NCI-H69 (cell line): ENCODE measurements at regions not wholly inside any gene's neighbourhood (a gene's known extent, or its start where the extent isn't known, plus 50 kb on each side); places are given as distances from the start of the nearest gene placed in this dataset.
"Not testable (repeated sequence)": the region's sequence is repeated elsewhere in the genome, so short reads cannot be mapped to it uniquely, and the experiment has no call there.

Experiments used
- DNase-seq: peaks from one replicate; lab custom pipeline; 2025; lab: John Stamatoyannopoulos, UW

DNA sequence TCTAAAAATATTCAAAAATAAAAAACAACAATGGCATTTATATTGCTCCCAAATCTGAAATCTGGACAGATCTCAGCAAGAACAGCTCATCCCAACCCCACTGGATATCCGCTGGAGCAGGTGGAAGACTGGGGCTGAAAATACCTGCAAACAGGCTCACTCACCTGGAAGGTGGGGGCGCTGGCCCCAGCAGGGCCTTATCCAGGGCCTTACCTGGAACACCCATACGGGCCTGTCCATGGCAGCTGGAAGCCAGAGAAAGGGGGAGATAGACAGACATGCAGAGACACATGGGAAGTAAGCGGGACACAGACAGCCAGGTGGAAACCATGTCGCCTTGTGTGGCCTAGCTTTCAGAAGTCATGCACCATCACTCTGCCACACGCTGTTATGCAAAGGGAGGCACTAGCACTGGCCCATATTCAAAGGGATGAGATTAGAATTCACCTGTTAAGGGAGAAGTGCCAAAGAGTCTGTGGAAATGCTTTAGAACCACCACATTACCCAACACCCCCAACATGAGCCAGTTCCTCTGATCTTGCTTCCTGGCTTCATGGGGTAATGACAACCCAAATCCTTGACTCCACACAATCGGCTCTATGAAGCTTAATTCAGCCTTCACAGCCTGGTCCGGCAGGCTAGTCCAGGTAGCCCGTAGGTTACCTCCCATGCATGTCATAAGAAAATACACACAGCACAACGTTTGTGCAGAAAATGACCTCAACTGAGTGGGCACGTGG lies 99.0 kb upstream of the CDYL start:
- DNase-seq = no peak

GRCh38 chr6:4676016-4676415 lies 100.2 kb upstream of the CDYL start:
- DNase-seq = no peak

DNA sequence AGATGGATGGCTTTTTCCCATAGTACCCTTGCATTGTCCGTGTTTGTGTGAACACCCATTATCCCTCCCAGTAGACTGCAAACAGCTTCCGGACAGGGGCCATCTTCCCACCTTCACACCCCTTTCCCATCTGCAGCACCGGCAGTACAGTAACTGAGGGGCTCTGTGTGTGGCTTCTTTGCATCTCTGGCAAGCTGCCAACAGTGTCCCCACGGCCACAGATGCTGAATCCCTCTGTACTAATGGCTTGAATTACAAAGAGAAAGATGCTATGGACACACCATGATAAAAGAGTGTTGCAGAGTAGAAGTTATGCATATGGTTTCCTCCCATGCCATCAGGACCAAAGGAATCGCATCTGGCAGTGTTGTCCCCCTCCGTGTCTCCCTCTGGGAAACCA lies 101.1 kb upstream of the CDYL start:
- peak; percentile 53 for DNase-seq

DNA sequence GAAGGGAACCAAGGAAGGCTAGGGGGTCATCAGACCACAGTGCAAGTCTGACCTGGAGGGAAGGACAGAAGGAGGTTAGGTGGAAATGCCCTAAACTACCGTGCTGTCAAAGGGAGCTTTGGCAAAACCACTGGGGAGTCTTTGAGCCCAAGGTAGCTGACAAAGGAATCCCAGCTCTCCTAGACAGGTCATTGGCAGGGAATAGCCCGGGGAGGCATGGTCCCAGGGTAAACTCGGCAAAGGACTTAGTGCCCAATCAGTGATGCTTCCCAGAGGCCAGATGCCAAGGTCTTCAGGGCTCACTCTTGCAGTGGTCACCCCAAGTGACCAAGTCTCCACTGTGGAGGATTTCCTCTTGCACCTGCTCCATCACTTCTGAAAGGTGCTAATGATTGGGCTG lies 102.3 kb upstream of the CDYL start:
- DNase-seq = no peak

DNA sequence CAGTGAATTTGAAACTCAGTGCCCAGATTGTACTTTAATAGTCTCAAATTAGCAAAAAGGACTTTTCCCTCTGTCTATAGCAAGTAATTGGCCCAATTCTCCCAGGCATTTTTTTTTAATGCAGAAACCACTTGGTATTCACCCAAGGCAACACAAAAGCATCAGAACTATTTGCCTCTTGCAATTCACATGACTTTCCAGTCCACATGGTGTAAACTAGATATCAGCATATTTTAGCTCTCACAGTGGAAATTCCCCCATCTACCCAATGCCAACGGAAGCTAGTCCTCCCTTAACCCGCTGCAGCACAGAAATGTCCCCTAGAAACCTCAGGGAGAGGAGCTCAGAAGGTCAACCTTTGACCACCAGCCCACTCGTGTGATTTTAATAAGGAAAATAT lies 103.4 kb upstream of the CDYL start:
- DNase-seq = no peak

DNA sequence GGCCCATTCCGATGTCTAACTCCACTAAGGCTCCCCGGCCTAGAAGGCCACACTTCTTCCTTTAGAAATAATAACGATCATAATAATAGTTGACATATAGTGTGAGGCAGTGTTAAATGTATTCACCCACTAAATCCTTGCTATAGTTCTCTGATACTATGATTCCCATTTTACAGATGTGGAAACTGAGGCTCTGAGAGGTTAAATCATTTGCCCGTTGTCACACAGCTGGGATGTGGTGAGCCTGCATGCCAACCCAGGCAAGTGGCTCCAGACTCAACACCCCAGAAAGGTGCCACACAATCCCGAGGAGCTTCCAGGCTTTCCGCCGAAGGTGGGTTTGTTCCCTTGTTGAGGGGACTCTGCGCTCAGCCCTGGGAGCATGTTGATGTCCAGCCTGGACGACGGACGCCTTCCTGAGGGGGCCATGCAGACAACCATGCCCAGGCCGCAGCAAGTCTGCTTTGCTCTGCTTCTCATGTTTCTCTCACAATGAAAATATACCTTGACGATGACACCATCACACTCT lies 104.6 kb upstream of the CDYL start:
- no peak for DNase-seq

DNA sequence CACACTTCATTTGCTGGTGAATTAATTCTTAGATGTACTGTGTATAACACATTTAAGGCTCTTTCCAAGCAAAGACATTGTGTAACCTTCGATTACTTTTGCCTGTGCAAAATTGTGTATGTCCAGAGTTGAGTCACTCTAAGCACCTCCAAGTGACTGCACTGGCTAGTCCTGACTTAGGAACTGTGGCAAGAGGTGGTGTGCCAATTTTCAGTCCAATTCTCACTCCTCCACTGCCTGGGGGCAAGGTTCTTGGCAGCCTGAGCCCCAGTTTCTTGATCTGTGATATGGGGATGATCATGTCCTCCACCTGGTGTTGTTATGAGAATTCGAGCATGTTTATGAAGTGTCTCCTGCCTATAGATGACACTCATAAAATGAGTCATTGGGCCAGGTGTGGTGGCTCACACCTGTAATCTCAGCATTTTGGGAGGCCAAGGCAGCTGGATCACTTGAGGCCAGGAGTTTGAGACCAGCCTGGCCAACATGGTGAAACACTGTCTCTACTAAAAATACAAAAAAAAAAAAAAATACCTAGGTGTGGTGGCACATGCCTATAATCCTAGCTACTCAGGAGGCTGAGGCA lies 105.3 kb upstream of the CDYL start:
- DNase-seq = no peak

DNA sequence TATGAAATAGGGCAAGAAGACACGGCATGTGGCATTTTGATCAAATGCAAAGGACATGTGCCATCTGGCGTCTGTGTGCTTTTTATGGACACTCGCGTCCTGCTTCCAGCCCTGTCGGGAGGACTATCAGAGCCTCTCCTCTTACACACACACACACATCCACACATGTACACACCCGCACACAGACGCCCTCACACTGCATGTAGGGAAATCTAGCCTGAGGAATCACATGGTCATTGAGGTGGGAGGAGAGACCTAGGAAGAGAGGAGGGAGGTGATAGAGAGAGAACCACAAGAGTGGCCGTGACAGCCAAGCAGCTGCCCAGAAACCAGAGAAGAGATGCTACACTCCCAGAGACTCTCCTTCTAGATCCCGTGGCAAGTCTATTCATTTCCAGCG lies 105.9 kb upstream of the CDYL start:
- DNase-seq = no peak

GRCh38 chr6:4668271-4669179 lies 107.7 kb upstream of the CDYL start:
- no peak for DNase-seq

- DNase-seq = no peak
Measured at GRCh38 chr6:4667591-4667990, 108.6 kb upstream of the CDYL start.

DNA sequence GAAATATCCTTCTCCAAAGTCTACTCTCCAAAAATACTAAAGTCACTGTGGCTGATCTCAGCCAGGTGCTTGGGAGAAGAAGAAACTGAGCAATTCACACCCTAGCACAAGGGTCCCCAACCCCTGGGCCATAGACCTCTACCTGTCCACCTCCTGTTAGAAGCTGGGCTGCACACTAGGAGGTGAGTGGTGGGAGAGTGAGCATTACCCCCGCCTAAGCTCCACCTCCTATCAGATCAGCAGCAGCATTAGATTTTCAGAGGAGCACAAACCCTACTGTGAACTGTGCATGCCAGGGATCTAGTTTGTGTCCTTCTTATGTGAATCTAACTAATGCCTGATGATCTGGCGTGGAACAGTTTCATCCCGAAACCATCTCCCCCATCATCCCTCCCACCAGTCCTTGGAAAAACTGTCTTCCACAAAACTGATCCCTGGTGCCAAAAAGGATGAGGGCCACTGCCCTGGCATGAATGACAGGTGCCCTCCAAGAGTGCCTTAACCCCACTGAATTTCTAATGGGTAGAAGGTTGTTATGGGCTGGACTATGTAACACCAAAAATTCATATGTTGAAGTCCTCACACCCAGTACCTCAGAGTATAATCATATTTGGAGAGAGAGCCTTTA lies 109.2 kb upstream of the CDYL start:
- no peak for DNase-seq

- peak; percentile 9 for DNase-seq
Measured at GRCh38 chr6:4665489-4666417, 110.5 kb upstream of the CDYL start.

- peak; percentile 71 for DNase-seq
Measured at GRCh38 chr6:4664911-4665310, 111.3 kb upstream of the CDYL start.

DNA sequence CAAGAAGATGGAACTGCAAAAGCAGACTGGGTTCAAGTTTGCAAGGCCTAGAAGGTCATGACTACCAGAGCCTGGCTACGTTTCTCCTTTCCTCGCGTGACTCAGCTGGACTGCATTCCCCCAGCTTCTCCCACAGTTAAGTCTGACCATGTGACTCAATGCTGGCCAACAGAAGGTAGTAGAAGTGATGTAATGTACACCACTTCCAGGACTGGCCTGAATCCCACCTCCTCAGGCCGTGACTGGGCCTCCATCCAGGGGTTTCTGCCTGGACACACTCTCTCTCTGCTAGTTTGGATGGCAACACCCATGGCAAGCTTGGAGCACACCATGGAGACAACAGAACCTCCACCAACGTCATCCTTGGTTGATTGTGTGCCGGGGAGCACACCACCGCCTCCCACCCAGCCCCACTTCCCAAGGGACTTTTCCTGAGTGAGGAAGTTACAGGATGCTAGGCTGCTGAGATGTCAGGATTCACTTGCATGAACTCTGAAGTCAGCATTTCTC lies 112.0 kb upstream of the CDYL start:
- DNase-seq = no peak

DNA sequence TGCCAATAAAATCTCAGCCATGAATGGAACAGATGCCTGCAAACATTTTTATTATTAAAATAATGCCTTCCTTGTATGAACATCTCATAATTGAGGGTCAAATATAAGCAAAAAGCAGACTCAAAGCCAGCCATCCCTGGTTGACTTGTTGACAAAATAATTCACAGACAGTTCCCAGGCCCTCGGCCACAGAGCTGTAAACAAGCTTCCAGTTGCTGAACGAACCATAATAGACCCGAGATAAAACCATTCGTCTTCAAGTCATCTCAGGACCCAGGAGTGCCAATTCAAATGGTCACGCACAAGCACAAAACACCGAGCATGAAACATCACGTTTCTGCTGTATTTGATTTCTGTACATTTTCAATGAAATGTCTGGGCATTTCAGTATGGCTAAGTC lies 113.3 kb upstream of the CDYL start:
- no peak for DNase-seq

GRCh38 chr6:4661391-4661790 lies 114.8 kb upstream of the CDYL start:
- no peak for DNase-seq

GRCh38 chr6:4660377-4661321 lies 115.6 kb upstream of the CDYL start:
- DNase-seq = no peak

DNA sequence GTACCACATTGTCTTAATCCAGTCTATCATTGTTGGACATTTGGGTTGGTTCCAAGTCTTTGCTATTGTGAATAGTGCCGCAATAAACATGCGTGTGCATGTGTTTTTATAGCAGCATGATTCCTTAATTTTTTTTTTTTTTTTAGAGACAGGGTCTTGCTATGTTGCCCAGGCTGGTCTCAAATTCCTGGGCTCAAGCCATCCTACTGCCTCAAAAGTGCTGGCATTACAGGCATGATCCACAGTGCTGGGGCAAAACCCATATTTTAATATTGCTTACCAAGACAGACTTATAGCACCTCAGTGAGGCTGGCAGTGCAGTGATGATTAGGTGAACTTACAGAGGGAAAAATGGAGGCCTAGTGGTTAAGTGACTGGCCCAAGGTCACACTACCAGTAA lies 116.5 kb upstream of the CDYL start:
- not testable (repeated sequence) for DNase-seq

- DNase-seq = no peak
Measured at GRCh38 chr6:4658486-4658885, 117.7 kb upstream of the CDYL start.

- no peak for DNase-seq
Measured at GRCh38 chr6:4656106-4656505, 120.1 kb upstream of the CDYL start.
